ENCODE measurements at regions not wholly inside any gene's neighbourhood (a gene's known extent, or its start where the extent isn't known, plus 50 kb on each side); places are given as distances from the start of the nearest gene placed in this dataset.

DNA sequence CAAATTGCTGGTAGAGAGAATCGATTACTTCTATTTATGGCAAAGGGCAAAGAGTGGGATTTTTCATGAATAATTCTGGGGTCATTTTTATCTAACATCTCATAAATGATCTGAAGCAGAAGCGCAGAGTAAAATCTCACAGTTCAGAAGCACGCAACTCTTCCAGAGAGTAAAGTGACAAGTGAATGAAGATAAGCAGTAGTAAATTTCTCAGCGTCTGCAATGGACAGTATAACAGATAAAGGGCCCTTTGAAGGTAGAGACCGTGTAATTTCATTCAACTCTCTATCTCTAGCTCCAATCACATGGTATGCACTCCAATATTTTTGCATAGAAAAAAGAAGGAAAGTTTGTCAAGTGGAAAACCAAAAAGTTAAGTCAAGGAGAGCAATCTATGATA lies 521.1 kb upstream of the NECTIN3 start:
- no peak for TF ChIP-seq TAF1 (IDR thresholded peaks at IDR 0.05; ENCODE audit: low read depth)

DNA sequence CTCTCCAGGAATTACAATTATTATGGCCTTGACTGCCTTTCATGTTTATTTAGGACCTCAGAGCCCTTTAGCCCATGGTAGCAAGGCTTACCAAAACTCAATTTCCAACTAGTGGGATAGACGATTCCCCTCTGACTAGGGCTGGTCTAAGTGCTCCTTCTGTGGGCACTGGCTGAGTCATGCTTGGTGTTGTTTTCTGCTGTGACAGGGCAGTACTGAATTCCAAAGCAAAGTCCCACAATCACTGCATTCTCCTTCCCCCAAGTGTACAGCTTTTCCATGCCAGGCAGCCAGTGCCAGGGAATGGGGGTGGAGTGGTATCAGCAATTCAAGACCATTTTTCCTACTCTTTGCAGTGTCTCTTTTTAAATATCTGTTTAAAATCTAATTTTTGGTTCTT lies 509.0 kb upstream of the NECTIN3 start:
- TF ChIP-seq TEAD4 (IDR thresholded peaks at IDR 0.05): no peak
- no peak for TF ChIP-seq CREB1 (IDR thresholded peaks at IDR 0.05; ENCODE audit: low read depth)
- no peak for TF ChIP-seq CEBPB (IDR thresholded peaks at IDR 0.05)
- no peak for TF ChIP-seq USF1 (IDR thresholded peaks at IDR 0.05)
- no peak for TF ChIP-seq TAF1 (IDR thresholded peaks at IDR 0.05; ENCODE audit: low read depth)
- no peak for TF ChIP-seq FOXM1 (IDR thresholded peaks at IDR 0.05; ENCODE audit: borderline replicate concordance, low read depth)
- no peak for TF ChIP-seq EGR1 (IDR thresholded peaks at IDR 0.05)
- TF ChIP-seq EP300 (IDR thresholded peaks at IDR 0.05; ENCODE audit: borderline replicate concordance): no peak
- TF ChIP-seq RAD21 (IDR thresholded peaks at IDR 0.05; ENCODE audit: low read depth): no peak
- no peak for TF ChIP-seq MAX (IDR thresholded peaks at IDR 0.05)
- TF ChIP-seq REST (IDR thresholded peaks at IDR 0.05; ENCODE audit: low read depth): no peak
- no peak for TF ChIP-seq TCF12 (IDR thresholded peaks at IDR 0.05; ENCODE audit: low read depth)
- TF ChIP-seq ZBTB7A (IDR thresholded peaks at IDR 0.05; ENCODE audit: low read depth): no peak
- no peak for TF ChIP-seq NFIC (IDR thresholded peaks at IDR 0.05)
- no peak for TF ChIP-seq YY1 (IDR thresholded peaks at IDR 0.05; ENCODE audit: low read depth)

DNA sequence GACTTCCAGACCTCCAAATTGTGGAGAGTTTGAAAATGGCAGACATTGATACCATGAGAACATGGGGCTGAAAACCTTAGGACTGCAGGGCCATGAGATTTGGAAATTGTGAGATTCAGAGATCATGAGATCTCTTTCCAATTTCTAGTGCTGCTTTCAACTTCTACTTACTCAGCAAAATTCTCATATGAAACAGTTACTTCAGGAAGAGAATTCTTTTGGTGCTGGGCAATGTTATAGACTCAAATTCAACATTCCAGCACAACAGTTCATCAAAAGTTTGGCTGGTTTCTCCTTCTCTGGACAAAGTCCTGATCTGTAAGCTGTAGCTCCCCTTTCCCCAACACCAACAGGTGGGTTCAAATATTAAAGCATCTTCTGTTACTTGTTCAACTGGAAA lies 506.9 kb upstream of the NECTIN3 start:
- no peak for TF ChIP-seq USF1 (IDR thresholded peaks at IDR 0.05)
- no peak for TF ChIP-seq RAD21 (IDR thresholded peaks at IDR 0.05; ENCODE audit: low read depth)
- TF ChIP-seq FOXM1 (IDR thresholded peaks at IDR 0.05; ENCODE audit: borderline replicate concordance, low read depth): no peak
- TF ChIP-seq TCF12 (IDR thresholded peaks at IDR 0.05; ENCODE audit: low read depth): no peak
- no peak for TF ChIP-seq EP300 (IDR thresholded peaks at IDR 0.05; ENCODE audit: borderline replicate concordance)
- no peak for TF ChIP-seq NFIC (IDR thresholded peaks at IDR 0.05)
- TF ChIP-seq TAF1 (IDR thresholded peaks at IDR 0.05; ENCODE audit: low read depth): no peak
- no peak for TF ChIP-seq CREB1 (IDR thresholded peaks at IDR 0.05; ENCODE audit: low read depth)
- TF ChIP-seq EGR1 (IDR thresholded peaks at IDR 0.05): no peak
- TF ChIP-seq TEAD4 (IDR thresholded peaks at IDR 0.05): no peak
- no peak for TF ChIP-seq REST (IDR thresholded peaks at IDR 0.05; ENCODE audit: low read depth)
- TF ChIP-seq CEBPB (IDR thresholded peaks at IDR 0.05): no peak
- TF ChIP-seq YY1 (IDR thresholded peaks at IDR 0.05; ENCODE audit: low read depth): no peak
- no peak for TF ChIP-seq MAX (IDR thresholded peaks at IDR 0.05)
- TF ChIP-seq ZBTB7A (IDR thresholded peaks at IDR 0.05; ENCODE audit: low read depth): no peak

GRCh38 chr3:110567029-110567428 lies 504.6 kb upstream of the NECTIN3 start:
- TF ChIP-seq TAF1 (IDR thresholded peaks at IDR 0.05; ENCODE audit: low read depth): no peak
- no peak for TF ChIP-seq RAD21 (IDR thresholded peaks at IDR 0.05; ENCODE audit: low read depth)
- no peak for TF ChIP-seq EP300 (IDR thresholded peaks at IDR 0.05; ENCODE audit: borderline replicate concordance)
- no peak for TF ChIP-seq USF1 (IDR thresholded peaks at IDR 0.05)
- no peak for TF ChIP-seq ZBTB7A (IDR thresholded peaks at IDR 0.05; ENCODE audit: low read depth)
- TF ChIP-seq EGR1 (IDR thresholded peaks at IDR 0.05): no peak
- no peak for TF ChIP-seq MAX (IDR thresholded peaks at IDR 0.05)
- TF ChIP-seq FOXM1 (IDR thresholded peaks at IDR 0.05; ENCODE audit: borderline replicate concordance, low read depth): no peak
- TF ChIP-seq TCF12 (IDR thresholded peaks at IDR 0.05; ENCODE audit: low read depth): no peak
- no peak for TF ChIP-seq REST (IDR thresholded peaks at IDR 0.05; ENCODE audit: low read depth)
- no peak for TF ChIP-seq NFIC (IDR thresholded peaks at IDR 0.05)
- no peak for TF ChIP-seq CREB1 (IDR thresholded peaks at IDR 0.05; ENCODE audit: low read depth)

All from Ishikawa (cell line).